ENCODE measurements at regions not wholly inside any gene's neighbourhood (a gene's known extent, or its start where the extent isn't known, plus 50 kb on each side); places are given as distances from the start of the nearest gene placed in this dataset.

GRCh38 chr2:734496-734895, 57.3 kb upstream of the TMEM18 start:
- Histone ChIP-seq H3K27ac (no peak overlapping the region), H3K4me3 (no peak overlapping the region), H3K9me3 (no peaks in the 10 kb centered on the region), H3K27me3 (ENCODE audit: low read depth) (peaks cover 6% of the 10 kb centered on the region), H3K36me3 (no peaks in the 10 kb centered on the region), H3K4me1 (peaks cover under 1% of the 10 kb centered on the region)
- intact Hi-C loops (cut with DNase I), result no loop called here
- no peak for ATAC-seq
- no peak for DNase-seq
- no peak for TF ChIP-seq CTCF (IDR thresholded peaks at IDR 0.05)

- Histone ChIP-seq H3K4me1 (no peaks in the 10 kb centered on the region), H3K27ac (no peak overlapping the region), H3K27me3 (ENCODE audit: low read depth) (peaks cover 5% of the 10 kb centered on the region), H3K9me3 (no peaks in the 10 kb centered on the region), H3K4me3 (no peak overlapping the region), H3K36me3 (no peaks in the 10 kb centered on the region)
- DNase-seq (no peak), ATAC-seq (no peak)
- no peak for TF ChIP-seq CTCF (IDR thresholded peaks at IDR 0.05)
- intact Hi-C loops (cut with DNase I), result no loop called here
Observed at GRCh38 chr2:733495-733894, 56.3 kb upstream of the TMEM18 start.

DNA sequence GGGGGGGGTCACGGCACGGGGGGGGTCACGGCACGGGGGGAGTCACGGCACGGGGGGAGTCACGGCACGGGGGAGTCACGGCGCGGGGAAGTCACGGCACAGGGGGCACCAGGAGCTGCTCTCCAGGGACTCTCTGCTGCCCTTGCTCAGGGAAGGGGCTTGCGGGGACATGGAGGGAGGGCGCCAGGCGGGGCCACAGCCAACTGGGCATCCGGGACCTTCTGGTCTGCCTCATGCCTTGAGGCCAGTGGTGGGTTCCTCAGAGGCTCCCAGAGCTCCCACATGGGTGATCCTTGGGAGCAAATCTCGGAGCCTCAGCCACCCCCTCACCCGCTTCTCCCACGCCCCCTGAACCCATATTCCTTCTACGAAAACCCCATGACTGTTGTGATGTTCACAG, 55.8 kb upstream of the TMEM18 start:
- no peak for ATAC-seq

GRCh38 chr2:731711-732110, 54.5 kb upstream of the TMEM18 start:
- ATAC-seq, result no peak
- Histone ChIP-seq H3K4me3 (no peak overlapping the region), H3K36me3 (no peaks in the 10 kb centered on the region), H3K4me1 (no peaks in the 10 kb centered on the region), H3K9me3 (no peaks in the 10 kb centered on the region), H3K27me3 (ENCODE audit: low read depth) (peaks cover 5% of the 10 kb centered on the region), H3K27ac (no peak overlapping the region)
- TF ChIP-seq CTCF (IDR thresholded peaks at IDR 0.05), result no peak
- DNase-seq, result no peak
- intact Hi-C loops (cut with DNase I), result no loop called here

More for the DNA sequence above, 55.8 kb upstream of the TMEM18 start:
- Histone ChIP-seq H3K4me1 (no peaks in the 10 kb centered on the region), H3K36me3 (no peaks in the 10 kb centered on the region), H3K27ac (no peak overlapping the region), H3K4me3 (no peak overlapping the region), H3K9me3 (no peaks in the 10 kb centered on the region), H3K27me3 (ENCODE audit: low read depth) (peaks cover 5% of the 10 kb centered on the region)
- intact Hi-C loops (cut with DNase I), result no loop called here
- DNase-seq, result no peak
- TF ChIP-seq CTCF (IDR thresholded peaks at IDR 0.05), result no peak

DNA sequence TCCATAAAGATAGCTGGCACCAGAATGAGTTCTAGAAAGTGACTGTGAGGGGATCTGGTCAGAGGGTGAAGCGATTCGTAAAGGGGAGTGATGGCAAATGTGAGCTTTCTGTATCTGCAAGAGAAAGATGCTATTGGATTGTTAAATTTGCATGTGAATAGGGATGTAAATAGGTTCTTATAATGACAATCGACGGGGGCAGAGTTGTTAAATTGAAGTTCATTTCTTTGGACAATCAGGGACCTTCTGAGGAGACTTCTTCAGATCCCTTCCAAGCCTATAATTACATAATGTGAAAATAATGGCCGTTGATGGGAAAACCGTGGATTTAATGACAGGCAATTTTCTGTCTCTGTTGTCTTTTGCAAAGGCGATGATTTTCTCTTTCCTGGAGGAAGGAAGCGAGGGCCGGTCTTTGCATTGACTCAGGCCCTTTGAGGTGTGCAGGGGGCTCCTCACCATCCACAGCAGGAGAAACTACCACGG, 52.2 kb upstream of the TMEM18 start:
- H3K27me3 ChIP-seq (ENCODE audit: low read depth), result peaks cover 10% of the 10 kb centered on the region
- ATAC-seq, result no peak

More for the DNA sequence above, 52.2 kb upstream of the TMEM18 start:
- no peak for DNase-seq
- no peak for TF ChIP-seq CTCF (IDR thresholded peaks at IDR 0.05)
- intact Hi-C loops (cut with DNase I), result no loop called here
- H3K4me3 ChIP-seq, result no peak overlapping the region
- no peaks in the 10 kb centered on the region for H3K4me1 ChIP-seq
- no peaks in the 10 kb centered on the region for H3K36me3 ChIP-seq
- H3K9me3 ChIP-seq, result no peaks in the 10 kb centered on the region
- no peak overlapping the region for H3K27ac ChIP-seq

Data from lower lobe of right lung (tissue), 2 donors.